ENCODE measurements at regions not wholly inside any gene's neighbourhood (a gene's known extent, or its start where the extent isn't known, plus 50 kb on each side); places are given as distances from the start of the nearest gene placed in this dataset.

DNA sequence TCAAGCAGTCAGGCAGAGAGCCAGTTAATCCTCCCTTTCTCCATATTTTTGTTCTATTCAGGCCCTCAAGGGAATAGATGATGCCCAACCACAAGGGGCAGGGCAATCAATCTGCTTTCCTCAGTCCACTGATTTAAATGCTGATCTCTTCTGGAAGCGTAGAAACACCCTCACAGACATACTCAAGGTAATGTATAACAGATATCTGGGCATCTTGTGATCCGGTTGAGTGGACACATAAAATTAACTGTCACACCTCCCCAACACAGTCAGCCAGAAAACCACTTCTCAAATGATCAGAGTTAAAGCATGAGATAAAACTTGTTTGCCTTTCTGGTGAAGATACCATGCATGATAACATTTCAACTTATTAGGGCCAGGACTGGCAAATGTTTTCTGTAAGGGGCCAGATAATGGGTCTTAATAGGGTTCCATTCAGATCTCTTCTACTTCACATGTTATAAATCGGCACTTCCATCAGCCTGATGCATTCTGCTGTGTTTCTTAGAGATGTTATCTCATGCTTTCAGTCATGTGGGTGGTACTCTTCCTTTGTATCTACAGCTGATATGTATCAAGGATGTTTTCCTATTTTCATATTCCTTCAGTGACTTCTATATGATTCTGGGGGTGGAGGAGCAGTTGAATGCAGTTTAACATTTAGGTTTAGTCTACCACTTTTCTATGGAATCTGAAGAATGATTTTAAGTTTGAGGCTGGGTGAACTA is 58.9 kb upstream of the CNTLN start:
- TF ChIP-seq, protein P1, sequence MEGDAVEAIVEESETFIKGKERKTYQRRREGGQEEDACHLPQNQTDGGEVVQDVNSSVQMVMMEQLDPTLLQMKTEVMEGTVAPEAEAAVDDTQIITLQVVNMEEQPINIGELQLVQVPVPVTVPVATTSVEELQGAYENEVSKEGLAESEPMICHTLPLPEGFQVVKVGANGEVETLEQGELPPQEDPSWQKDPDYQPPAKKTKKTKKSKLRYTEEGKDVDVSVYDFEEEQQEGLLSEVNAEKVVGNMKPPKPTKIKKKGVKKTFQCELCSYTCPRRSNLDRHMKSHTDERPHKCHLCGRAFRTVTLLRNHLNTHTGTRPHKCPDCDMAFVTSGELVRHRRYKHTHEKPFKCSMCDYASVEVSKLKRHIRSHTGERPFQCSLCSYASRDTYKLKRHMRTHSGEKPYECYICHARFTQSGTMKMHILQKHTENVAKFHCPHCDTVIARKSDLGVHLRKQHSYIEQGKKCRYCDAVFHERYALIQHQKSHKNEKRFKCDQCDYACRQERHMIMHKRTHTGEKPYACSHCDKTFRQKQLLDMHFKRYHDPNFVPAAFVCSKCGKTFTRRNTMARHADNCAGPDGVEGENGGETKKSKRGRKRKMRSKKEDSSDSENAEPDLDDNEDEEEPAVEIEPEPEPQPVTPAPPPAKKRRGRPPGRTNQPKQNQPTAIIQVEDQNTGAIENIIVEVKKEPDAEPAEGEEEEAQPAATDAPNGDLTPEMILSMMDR (IDR thresholded peaks at IDR 0.05; ENCODE audit: poor library complexity, severe bottlenecking) = no peak
- no peak for TF ChIP-seq REST (IDR thresholded peaks at IDR 0.05; ENCODE audit: borderline replicate concordance)
- no peak for TF ChIP-seq TAF1 (IDR thresholded peaks at IDR 0.05; ENCODE audit: low read depth)
- TF ChIP-seq RAD21 (conservative IDR thresholded peaks at IDR 0.05) = no peak
- TF ChIP-seq EP300 (conservative IDR thresholded peaks at IDR 0.05; ENCODE audit: poor library complexity, severe bottlenecking) = no peak
- no peak for TF ChIP-seq MXI1 (conservative IDR thresholded peaks at IDR 0.05; ENCODE audit: poor library complexity, severe bottlenecking)
- TF ChIP-seq SMC3 (conservative IDR thresholded peaks at IDR 0.05; ENCODE audit: poor library complexity) = no peak
- TF ChIP-seq EZH2 (IDR thresholded peaks at IDR 0.05; ENCODE audit: borderline replicate concordance, insufficient read depth, low read length, poor library complexity, severe bottlenecking) = no peak
- no peak for TF ChIP-seq POLR2AphosphoS5 (IDR thresholded peaks at IDR 0.05)
- Histone ChIP-seq H3K9me2 (ENCODE audit: insufficient read depth, low read length) (no peaks in the 10 kb centered on the region), H3K27me3 (ENCODE audit: insufficient read depth, low read depth, low read length) (no peaks in the 10 kb centered on the region), H3K36me3 (ENCODE audit: insufficient read depth, low read length) (no peaks in the 10 kb centered on the region), H3K27ac (ENCODE audit: low read length) (no peak overlapping the region), H2AFZ (ENCODE audit: low read depth, low read length) (no peak overlapping the region), H3K9me3 (ENCODE audit: low read length) (no peaks in the 10 kb centered on the region), H3K79me2 (replicated peaks; ENCODE audit: insufficient read depth, low read length) (no peaks in the 10 kb centered on the region), H3K4me3 (ENCODE audit: low read length) (no peak overlapping the region), H4K20me1 (ENCODE audit: insufficient read depth) (no peaks in the 10 kb centered on the region), H3F3A (ENCODE audit: insufficient read depth, low read length, poor library complexity, severe bottlenecking) (no peaks in the 10 kb centered on the region), H3K4me2 (ENCODE audit: low read length) (no peak overlapping the region), H3K9ac (ENCODE audit: low read length) (no peak overlapping the region)

DNA sequence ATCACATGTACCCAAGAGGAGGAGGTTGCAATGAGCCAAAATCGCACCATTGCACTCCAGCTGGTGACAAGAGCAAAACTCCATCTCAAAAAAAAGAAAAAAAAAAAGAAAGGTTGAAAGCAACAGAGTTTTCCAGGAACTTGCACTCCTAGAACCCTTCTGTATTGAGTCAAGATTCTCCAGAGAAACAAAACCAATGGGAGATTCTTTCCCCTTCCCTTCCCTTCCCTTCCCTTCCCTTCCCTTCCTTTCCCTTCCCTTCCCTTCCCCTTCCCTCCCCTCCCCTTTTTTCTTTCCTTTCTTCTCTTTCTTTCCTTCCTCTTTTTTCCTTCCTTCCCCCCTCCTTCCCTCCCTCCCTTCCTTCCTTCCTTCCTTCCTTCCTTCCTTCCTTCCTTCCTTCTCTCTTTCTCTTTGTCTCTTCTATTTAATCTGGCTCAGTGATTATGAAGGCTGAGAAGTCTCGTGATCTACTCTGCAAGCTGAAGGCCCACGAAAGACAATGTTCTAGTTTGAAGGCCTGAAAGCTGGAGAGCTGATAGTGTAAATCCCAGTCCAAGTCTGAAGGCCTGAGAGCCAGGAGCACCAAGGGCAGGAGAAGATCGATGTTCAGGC is 59.6 kb upstream of the CNTLN start:
- no peak overlapping the region for H2AFZ ChIP-seq (ENCODE audit: low read depth, low read length)

More for the DNA sequence above, 59.6 kb upstream of the CNTLN start:
- Histone ChIP-seq H4K20me1 (ENCODE audit: insufficient read depth) (no peaks in the 10 kb centered on the region), H3K27me3 (ENCODE audit: insufficient read depth, low read depth, low read length) (no peaks in the 10 kb centered on the region), H3K9ac (ENCODE audit: low read length) (no peak overlapping the region), H3K27ac (ENCODE audit: low read length) (no peak overlapping the region), H3K79me2 (replicated peaks; ENCODE audit: insufficient read depth, low read length) (no peaks in the 10 kb centered on the region), H3K4me2 (ENCODE audit: low read length) (no peak overlapping the region), H3K4me3 (ENCODE audit: low read length) (no peak overlapping the region), H3F3A (ENCODE audit: insufficient read depth, low read length, poor library complexity, severe bottlenecking) (no peaks in the 10 kb centered on the region), H3K9me3 (ENCODE audit: low read length) (no peaks in the 10 kb centered on the region), H3K36me3 (ENCODE audit: insufficient read depth, low read length) (no peaks in the 10 kb centered on the region), H3K9me2 (ENCODE audit: insufficient read depth, low read length) (no peaks in the 10 kb centered on the region)
- no peak for TF ChIP-seq EP300 (conservative IDR thresholded peaks at IDR 0.05; ENCODE audit: poor library complexity, severe bottlenecking)
- no peak for TF ChIP-seq MXI1 (conservative IDR thresholded peaks at IDR 0.05; ENCODE audit: poor library complexity, severe bottlenecking)
- no peak for TF ChIP-seq REST (IDR thresholded peaks at IDR 0.05; ENCODE audit: borderline replicate concordance)
- TF ChIP-seq SMC3 (conservative IDR thresholded peaks at IDR 0.05; ENCODE audit: poor library complexity) = no peak
- TF ChIP-seq, protein P1 (IDR thresholded peaks at IDR 0.05; ENCODE audit: poor library complexity, severe bottlenecking) = no peak
- no peak for TF ChIP-seq EZH2 (IDR thresholded peaks at IDR 0.05; ENCODE audit: borderline replicate concordance, insufficient read depth, low read length, poor library complexity, severe bottlenecking)
- no peak for TF ChIP-seq RAD21 (conservative IDR thresholded peaks at IDR 0.05)
- TF ChIP-seq TAF1 (IDR thresholded peaks at IDR 0.05; ENCODE audit: low read depth) = no peak
- TF ChIP-seq POLR2AphosphoS5 (IDR thresholded peaks at IDR 0.05) = no peak
